HG02610 (cell line): ENCODE measurements at regions not wholly inside any gene's neighbourhood (a gene's known extent, or its start where the extent isn't known, plus 50 kb on each side); places are given as distances from the start of the nearest gene placed in this dataset.

ENCODE experiments used
- ATAC-seq: cut with Tn5 transposase; IDR thresholded peaks from one replicate; pipeline ENCODE4 v1.9.1; 2021; ENCODE audit warnings: mild to moderate bottlenecking, moderate library complexity; ENCODE audit not compliant: unreplicated experiment

DNA sequence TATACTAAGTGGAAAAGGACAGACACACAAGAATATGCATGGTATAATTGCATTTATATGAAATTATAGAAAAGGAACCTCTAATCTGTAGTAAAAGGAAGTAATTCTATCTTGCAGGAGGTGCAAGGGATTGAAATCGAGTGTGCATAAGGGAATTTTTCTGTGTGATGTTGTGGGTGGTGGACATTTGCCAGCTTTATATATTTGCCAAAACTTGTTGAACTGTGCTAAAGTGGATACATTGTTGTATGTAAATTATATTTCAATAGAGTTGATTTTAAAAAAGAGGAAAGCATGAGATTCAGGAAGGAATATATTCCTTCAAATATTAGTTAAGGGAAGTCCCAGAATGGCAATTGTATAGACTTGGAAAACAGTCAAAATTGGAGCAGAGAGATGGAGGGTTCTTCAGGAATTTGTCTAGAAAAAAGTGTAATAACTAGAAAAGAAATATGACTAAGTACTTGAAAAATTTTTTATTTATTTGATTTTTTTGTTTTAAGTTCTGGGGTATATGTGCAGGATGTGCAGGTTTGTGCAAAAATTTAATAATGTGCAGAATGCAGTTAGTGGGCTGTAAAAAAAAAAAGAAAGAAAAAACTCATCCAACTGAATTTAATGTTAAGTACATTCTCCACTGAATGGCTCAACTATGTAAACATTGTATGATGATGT lies 96.1 kb downstream of the ARL4A start:
- no peak for ATAC-seq

- ATAC-seq: no peak
Measured at GRCh38 chr7:12785473-12785872, 98.0 kb downstream of the ARL4A start.

- ATAC-seq: no peak
Measured at GRCh38 chr7:12786494-12786893, 99.1 kb downstream of the ARL4A start.

DNA sequence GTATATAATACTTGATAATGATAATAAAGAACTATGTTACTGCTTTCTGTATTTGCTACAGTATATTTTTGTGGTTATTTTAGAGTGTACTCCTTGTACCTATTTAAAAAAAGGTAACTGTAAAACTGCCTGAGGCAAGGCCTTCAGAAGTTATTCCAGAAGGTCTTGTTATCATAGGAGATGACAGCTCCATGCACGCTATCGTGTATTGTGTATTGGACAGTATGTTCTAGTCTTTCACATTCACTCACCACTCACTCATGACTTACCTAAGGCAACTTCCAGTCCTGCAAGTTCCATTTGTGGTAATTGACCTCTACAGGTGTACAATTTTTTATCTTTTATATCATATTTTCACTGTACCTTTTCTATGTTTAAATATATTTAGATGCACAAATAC lies 100.7 kb downstream of the ARL4A start:
- no peak for ATAC-seq

- ATAC-seq: no peak
Measured at GRCh38 chr7:12788591-12788990, 101.2 kb downstream of the ARL4A start.

GRCh38 chr7:12794722-12795302 lies 107.4 kb downstream of the ARL4A start:
- ATAC-seq: no peak

DNA sequence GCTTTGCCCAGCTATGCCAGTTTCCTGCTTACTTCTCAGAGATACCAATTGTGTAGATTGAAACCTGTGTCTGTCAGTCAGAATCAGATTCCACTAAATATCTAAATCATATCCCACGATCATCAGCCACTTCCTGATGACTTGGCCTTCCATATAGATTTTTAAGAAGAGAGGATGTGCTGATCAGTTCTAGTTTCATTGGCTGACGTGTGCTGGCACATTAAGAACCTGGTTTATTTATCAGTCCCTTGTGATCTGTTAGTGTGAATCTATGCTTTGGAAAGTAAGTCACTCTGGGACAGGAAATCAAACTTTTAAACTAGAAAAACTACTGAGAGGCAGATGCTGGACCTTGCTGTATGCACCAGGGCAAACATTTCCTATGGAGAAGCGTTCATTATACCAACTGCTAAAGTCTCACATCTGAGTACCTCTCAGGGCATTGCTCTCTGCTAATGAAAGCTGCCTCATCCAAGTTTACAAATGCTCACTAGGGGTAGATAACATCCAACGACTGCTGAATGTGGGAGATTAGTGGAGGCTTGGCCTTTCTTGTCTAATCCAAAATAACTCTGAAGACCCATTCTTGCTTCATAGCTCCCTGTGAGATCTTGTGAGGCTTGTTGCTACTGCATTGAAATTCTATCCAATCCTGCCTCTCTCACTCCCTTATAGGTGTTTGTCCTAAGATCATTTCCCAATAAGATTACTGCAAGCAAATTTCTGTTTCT lies 109.1 kb downstream of the ARL4A start:
- ATAC-seq: no peak

DNA sequence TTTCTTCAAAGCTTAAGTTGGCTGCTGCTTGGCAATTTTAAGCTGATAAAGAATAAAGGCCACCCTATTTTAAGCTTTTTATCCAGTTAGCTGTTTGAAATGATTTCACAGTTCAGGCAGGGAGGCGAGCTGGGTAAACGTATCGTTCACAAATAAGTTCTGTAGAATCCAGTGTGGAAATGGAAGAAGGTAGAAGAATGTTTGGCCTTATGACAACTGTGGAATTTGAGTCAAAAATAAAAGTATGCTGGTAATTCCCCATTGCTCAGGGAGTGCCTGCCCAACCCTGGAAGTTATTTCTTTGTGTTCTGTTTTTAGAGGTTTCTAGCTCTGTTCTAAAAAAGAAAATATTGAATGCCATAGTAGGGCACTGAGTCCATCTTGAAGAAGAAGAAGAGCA lies 113.1 kb downstream of the ARL4A start:
- ATAC-seq: no peak

DNA sequence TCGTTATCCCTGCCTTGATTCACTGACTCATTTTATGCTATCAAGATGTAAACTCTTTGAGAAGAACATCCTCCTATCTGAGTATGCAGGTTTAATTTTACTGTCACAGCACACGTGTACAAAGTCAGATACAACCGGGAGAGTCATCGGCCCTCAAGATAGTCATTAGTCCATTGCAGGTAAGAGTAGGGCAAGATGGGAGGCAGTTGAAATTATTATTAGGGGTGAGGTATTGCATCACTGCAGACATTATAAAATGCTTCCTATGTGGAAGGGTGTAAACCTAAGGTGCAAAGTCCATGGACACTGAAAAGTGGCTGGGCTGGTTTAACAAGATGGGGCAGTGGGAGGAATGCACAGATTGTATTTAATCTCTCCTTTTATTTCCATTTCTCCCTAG lies 113.7 kb downstream of the ARL4A start:
- ATAC-seq: no peak

DNA sequence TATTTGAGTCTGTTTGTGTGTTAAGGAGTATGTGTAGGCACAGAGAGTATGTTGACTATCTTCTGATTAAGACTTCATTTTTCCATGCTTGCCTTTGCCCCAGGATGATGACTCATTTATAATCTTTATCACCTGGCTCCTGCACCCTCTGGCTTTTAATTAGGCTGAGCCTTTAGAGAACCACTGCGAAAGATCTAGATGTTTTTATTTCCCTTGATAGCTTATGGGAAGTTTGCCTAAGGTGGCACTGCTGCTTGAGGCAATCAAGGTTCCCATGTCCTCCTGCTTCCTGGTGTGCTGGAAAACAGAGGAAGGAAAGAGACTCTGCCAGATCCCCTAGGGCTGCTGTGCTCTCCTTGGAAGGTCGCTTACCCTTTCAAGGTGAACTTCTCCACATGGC lies 114.6 kb downstream of the ARL4A start:
- ATAC-seq: no peak

- no peak for ATAC-seq
Measured at GRCh38 chr7:12803542-12803941, 116.1 kb downstream of the ARL4A start.

DNA sequence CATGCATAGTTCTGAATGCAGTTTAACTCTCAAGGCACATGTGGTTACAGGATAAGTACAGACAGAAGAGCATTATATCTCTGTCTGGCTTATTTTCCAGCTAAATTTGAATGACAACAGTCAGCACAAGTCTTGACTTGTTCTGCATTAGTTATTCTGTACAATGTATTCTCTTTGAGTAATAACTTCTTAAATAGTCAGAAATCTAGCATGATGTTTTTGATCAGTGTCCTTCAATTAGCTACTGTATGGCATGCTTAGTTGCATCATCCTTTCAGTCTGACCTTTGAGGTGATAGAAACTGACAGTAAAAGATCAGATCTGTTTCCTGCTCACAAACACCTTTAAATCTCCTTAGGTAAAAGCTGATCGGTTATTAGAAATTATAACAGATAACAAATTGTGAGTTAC lies 118.1 kb downstream of the ARL4A start:
- no peak for ATAC-seq

DNA sequence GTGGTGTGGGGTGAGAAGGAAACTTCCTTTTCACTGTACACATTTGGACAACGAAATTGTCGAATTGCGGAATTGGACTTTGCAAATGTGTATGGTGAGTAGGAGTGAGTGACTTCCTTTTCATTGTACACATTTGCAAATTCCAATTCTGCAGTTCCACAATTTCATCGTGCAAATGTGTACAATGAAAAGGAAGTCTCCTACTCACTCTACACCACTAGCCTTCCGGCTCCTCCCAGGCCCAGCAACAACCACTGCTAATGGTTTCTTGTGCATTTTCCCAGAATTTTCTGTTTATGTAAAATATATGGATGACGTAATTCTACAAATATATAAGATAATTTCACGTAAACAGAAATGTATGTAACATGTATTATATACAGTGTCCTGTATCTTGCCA lies 118.5 kb downstream of the ARL4A start:
- ATAC-seq: no peak

DNA sequence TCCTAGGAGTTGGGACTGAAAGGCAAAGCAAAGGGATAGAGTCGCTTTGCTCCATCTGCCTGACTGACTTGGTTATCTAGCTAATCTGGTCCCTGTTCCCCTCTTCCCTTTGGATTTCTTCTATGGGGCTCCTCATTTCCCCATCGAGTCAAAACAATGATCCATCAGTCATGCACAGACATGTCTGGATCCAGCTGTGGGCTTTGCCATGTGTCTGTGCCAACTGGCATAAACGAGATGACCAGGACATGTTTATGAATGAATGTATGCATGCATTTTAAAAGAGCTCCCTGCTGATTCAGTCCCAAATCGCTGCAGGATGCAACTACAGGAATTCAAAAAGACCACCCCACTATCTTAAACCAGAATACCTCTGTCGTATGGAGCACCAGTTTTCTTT lies 122.0 kb downstream of the ARL4A start:
- no peak for ATAC-seq

GRCh38 chr7:12812111-12812510 lies 124.7 kb downstream of the ARL4A start:
- no peak for ATAC-seq

DNA sequence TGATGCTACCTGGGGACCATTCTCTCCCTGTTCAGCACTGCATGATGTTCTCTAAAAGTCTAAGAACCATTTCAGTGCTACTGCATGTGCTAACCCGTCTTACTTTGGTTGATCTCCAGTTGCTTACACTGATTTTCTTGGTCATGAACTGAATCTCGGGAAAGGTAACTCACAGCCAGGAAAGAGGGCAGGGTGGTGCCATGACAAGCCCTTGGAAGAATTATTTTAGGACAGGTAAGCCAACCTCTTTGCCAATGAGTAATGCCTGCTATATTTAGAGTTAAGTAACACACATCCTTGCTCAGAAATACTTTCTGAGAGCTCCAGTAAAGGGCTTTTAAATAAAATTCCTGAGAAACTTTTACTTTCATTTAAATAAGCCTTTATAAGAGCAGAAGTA lies 126.7 kb downstream of the ARL4A start:
- no peak for ATAC-seq

DNA sequence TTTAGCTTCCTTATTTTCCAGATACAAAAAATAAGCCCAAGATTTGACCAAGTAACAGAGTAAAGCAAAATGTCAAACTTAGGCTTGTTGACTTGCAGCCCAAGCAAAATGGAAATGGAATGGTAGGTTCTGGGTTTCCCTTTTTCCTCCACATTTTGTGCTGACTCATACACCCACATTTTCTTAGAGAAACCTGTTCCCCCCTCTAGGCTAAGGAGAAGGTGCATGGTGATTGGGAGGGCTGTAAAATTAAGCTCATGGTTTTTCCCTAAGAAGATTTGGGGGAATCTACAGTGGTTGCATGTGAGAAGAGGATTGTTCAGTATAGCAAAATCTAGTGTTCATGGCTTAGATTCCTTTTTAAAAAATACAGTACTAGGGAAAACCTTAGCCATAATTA lies 127.4 kb downstream of the ARL4A start:
- no peak for ATAC-seq

- no peak for ATAC-seq
Measured at GRCh38 chr7:12815426-12815825, 128.0 kb downstream of the ARL4A start.

DNA sequence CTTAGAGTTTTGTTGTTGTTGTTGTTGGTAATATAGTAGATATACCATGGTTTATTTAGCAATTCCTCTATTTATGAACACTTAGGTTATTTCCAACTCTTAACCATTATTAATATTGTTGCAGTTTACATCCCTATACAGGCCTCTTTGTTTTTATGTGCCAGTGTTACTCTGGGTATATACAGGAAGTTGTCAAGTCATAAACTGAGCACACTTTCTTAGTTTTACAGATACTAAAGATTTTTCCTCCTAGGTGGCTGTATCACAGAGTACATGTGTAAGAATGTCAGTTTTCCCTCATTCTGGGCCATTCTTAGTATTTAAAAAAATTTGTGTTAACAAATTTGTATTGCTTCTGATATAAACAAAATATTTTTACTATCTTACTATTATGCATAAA lies 128.4 kb downstream of the ARL4A start:
- no peak for ATAC-seq

DNA sequence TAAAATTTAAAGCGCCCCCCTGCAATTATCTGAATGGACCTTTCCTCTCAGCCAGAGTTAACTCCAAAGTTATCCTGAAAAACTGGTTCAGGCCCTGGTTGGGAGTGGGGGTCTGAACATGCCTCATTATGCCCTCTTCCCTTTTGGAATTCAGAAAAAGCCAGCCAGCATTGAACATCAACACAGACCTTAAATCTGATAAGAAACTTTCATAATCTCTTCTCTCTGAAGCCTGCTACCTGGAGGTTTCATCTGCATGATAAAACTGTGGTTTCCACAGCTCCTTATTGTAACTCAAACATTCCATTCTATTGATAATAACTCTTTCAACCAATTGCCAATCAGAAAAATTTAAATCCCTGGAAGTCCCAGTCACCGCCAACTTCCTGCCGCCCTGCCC lies 133.3 kb downstream of the ARL4A start:
- no peak for ATAC-seq

- ATAC-seq: no peak
Measured at GRCh38 chr7:12821746-12822145, 134.3 kb downstream of the ARL4A start.

DNA sequence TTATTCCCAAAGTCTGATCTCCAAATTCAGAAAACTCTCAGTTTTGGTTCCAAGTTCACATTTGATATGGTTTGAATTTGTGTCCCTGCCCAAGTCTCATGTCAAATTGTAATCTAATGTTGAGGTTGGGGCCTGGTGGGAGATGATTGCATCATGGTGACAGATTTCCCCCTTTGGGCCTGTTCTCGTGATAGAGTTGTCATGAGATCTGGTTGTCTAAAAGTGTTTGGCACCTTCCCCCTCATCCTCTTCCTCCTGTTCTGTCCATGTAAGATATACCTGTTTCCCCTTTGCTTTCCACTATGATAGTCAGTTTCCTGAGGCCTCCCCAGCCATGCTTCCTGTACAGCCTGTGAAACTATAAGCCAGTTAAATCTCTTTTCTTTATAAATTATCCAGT lies 138.6 kb downstream of the ARL4A start:
- no peak for ATAC-seq
